ELF-1 (cell line): ENCODE measurements at regions not wholly inside any gene's neighbourhood (a gene's known extent, or its start where the extent isn't known, plus 50 kb on each side); places are given as distances from the start of the nearest gene placed in this dataset.
"Not testable (repeated sequence)": the region's sequence is repeated elsewhere in the genome, so short reads cannot be mapped to it uniquely, and the experiment has no call there.

Source experiments
- DNase-seq: peaks from one replicate; pipeline ENCODE4 v3.0.0-alpha.2; 2016; ENCODE audit warnings: low read depth, low spot score

GRCh38 chr1:178607718-178608408, 95.0 kb downstream of the TEX35 start:
- no peak for DNase-seq

GRCh38 chr1:178609015-178609414, 96.1 kb downstream of the TEX35 start:
- no peak for DNase-seq

- not testable (repeated sequence) for DNase-seq
Observed at GRCh38 chr1:178610690-178611410, 97.9 kb downstream of the TEX35 start.

- no peak for DNase-seq
Observed at GRCh38 chr1:178612261-178612660, 99.4 kb downstream of the TEX35 start.

GRCh38 chr1:178613271-178613945, 100.5 kb downstream of the TEX35 start:
- no peak for DNase-seq

- no peak for DNase-seq
Observed at GRCh38 chr1:178614286-178614685, 101.4 kb downstream of the TEX35 start.

GRCh38 chr1:178619042-178619927, 105.8 kb upstream of the RALGPS2 start:
- no peak for DNase-seq

GRCh38 chr1:178620584-178621475, 104.2 kb upstream of the RALGPS2 start:
- DNase-seq = no peak

- DNase-seq = no peak
Observed at GRCh38 chr1:178621822-178622221, 103.2 kb upstream of the RALGPS2 start.

- no peak for DNase-seq
Observed at GRCh38 chr1:178625695-178626094, 99.3 kb upstream of the RALGPS2 start.

GRCh38 chr1:178627037-178627436, 98.0 kb upstream of the RALGPS2 start:
- no peak for DNase-seq

GRCh38 chr1:178628637-178629251, 96.3 kb upstream of the RALGPS2 start:
- no peak for DNase-seq

GRCh38 chr1:178629252-178630154, 95.5 kb upstream of the RALGPS2 start:
- no peak for DNase-seq

- no peak for DNase-seq
Observed at GRCh38 chr1:178630417-178630816, 94.6 kb upstream of the RALGPS2 start.

GRCh38 chr1:178632653-178633052, 92.4 kb upstream of the RALGPS2 start:
- no peak for DNase-seq

- DNase-seq = no peak
Observed at GRCh38 chr1:178633056-178633455, 92.0 kb upstream of the RALGPS2 start.

GRCh38 chr1:178634445-178634844, 90.6 kb upstream of the RALGPS2 start:
- DNase-seq = peak; percentile 55

- DNase-seq = no peak
Observed at GRCh38 chr1:178637841-178638240, 87.2 kb upstream of the RALGPS2 start.

- DNase-seq = no peak
Observed at GRCh38 chr1:178639326-178639725, 85.7 kb upstream of the RALGPS2 start.
